Stimulated activated CD8-positive, alpha-beta memory T cell treated with anti-CD3 and anti-CD28 coated beads, Interleukin-12 subunit alpha, Interleukin-12 subunit beta, amount 100 ng/mL, for 4 hours (primary cell): ENCODE measurements at regions not wholly inside any gene's neighbourhood (a gene's known extent, or its start where the extent isn't known, plus 50 kb on each side); places are given as distances from the start of the nearest gene placed in this dataset.

Experiments
- DNase-seq: peaks from one replicate; pipeline ENCODE4 v3.0.0-alpha.2; 2020; ENCODE audit warnings: low read depth

DNA sequence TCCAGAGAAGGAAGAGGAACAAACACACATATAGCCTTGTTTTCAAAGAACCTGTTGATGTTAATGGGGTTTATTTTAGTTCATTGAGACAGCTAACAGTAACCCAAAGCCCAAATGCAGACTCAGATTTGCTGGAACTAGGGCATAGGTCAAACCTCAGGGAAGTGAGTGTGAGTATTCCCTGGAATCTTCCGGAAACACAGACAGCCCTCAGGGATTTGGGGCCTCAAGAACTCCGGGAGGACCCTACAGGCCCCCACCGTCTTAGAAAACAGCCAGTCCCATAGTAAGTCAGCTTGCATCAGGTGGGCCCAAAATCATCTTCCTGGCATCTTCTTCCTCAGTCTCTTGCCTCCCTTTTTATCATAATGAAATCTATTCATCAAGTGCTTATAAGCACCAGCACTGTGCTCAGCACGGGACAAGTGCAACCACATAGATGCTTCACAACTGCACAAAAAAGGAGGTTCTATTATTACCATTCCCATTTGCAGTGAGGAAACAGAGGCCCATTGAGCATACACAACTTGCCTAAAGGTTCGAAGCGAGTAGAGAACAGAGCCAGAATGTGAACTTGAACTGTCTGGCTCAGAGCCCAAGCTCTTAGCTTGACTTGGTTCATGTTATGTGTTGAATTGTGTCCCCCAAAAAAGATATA, 50.2 kb upstream of the BCL11A start:
- DNase-seq: no peak

DNA sequence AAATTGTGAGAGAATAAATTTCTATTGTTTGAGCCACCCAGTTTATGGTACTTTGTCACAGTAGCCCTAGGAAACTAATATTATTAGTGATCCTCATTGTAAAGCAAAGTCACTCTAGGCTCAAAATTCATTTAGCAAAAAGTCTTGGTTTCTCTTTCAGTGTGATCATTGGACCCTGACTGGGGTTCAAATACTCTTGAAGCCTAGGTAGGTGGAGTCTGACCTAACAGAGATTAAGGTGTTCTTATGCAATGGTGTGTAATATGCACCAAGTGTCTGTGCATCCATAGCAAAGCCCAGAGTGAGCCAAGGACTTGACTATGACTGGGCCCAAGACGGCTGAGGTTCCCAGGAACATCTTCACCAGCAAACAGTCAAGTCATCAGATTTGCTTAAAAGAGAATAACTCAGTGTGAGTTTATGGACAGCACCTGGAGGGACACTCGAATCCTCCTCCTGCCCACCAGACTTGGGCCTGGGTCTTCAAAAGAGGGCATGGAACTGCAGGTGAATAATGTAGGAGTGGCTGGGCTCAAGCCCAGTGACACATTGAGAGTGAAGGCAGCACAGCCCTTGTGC, 51.1 kb upstream of the BCL11A start:
- DNase-seq: no peak

DNA sequence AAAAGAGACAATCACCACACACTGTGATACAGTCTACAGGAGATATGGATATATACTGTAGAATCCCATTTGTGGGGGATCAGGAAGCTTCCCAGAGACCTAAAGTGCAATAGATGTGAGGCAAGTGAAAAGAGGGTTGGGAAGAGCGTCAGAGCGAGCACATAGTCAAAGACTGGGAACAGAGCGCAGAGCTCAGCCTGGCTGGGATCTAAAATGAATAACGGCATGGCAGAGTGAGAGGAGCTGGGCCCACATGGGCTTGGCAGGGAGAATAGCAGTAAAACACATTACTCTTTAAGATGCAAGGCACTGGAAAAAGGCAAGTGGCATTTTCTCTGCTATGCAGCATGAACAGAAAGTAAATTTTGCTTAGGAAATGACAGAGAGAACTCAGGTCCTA, 52.4 kb upstream of the BCL11A start:
- DNase-seq: no peak

GRCh38 chr2:60608679-60609078, 55.2 kb upstream of the BCL11A start:
- no peak for DNase-seq

DNA sequence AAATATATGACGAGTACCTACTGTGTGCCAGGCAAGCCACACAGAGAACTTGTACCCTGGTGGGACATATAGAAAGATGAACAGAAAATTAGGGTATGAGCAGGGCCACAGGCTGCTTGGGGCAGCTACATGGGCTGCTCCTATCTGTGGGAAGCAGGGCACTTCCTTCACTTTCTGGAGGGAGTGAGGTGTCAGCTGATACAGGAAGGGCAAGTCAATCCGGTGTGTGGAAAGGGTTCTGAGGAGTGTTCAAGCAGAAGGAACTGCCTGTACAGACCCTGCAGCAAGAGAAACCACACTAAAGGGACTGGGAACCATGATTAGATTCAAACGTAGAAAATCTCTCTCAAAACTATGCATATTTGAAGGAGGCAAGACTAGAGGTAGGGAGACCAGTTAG, 58.6 kb upstream of the BCL11A start:
- DNase-seq: no peak

DNA sequence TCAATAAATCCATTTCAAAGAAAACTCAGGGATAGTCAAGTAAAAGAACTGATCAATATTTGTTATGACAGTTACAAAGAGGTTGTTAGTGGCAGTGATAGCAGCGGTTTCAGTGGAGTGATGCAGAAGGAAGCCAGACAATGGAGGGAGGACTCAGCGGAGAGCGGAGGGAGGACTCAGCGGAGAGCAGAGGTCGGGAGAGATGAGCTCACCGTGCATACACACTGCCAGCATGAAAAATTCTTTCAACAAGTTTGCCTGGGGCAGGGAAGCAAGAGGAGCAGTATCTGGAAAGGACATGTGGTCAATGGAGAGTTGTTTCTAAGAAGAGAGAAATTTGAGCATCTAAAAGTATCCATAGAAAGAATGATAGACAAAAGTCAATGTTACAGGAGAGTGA, 60.9 kb upstream of the BCL11A start:
- no peak for DNase-seq

DNA sequence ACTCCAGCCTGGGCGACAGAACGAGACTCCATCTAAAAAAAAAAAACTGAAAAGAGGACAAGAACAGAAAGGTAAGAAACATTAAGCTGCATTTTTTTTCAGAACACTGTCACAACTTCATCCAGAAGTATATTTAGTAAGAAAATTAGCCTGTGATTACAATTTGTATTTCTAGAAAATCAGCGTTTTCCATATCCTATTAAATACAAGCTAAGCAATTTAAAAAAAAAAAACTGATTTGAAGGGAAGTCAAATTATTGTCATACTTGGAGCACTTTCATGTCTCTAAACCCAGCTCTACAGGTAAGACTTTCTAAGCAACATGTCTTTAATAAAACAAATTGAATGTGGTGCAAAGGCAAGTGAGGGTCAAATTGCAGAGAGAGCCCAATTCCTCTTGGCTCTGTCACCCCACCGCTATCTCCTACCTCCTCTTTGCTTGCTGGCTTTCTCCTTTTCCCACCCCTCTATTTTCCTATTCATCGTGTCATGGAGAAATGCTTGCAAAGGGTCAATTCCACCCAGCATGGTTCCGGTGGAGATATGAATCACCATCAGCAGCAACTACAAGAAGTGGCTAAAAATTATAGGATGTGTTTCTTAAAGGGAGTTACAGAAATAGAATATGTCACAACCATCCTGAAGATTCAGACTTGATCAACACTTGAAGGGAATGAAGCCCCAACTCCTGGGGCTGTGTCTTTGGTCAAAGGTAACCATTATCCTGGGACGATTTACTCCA, 68.4 kb upstream of the BCL11A start:
- DNase-seq: no peak

DNA sequence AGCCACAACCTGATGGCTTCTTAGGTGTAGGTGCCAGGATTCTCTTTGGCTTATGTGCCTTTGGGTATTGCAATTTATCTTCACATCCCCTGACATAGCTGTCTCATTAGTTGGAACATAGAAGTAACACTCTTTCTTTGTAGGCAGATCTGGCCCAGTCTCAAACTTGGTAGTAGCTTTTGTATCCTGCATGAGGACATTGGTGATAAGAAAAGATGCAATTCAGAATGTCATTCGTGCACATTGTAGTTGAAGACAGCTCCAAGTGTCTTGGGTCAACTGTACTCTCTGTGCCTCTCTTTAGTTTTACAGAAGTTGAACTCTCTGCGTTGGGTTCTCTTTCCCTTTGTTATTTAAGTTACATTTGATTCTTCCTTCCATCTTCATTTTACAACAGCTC, 69.6 kb upstream of the BCL11A start:
- DNase-seq: no peak

DNA sequence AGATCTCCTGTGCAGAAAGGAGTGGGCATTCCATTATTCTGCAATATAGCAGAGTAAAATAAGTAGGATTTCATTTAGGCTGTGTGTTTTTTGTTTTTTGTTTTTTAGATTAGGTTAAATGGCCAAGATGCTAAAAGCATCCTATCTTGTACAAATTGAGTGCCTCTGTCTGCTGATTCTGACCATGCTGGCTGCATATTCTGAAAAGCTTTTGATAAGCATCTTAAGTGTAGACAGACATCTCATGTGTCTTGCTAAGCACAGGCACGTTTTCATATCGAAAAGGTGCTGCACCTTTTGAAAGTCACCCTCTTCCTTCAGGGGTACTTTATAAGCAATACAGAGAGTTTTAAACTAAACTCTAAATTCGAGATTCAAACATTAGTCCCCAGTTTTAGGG, 74.0 kb upstream of the BCL11A start:
- DNase-seq: no peak

- DNase-seq: no peak
These were observed 74.6 kb upstream of the BCL11A start for GRCh38 chr2:60628026-60628425.

DNA sequence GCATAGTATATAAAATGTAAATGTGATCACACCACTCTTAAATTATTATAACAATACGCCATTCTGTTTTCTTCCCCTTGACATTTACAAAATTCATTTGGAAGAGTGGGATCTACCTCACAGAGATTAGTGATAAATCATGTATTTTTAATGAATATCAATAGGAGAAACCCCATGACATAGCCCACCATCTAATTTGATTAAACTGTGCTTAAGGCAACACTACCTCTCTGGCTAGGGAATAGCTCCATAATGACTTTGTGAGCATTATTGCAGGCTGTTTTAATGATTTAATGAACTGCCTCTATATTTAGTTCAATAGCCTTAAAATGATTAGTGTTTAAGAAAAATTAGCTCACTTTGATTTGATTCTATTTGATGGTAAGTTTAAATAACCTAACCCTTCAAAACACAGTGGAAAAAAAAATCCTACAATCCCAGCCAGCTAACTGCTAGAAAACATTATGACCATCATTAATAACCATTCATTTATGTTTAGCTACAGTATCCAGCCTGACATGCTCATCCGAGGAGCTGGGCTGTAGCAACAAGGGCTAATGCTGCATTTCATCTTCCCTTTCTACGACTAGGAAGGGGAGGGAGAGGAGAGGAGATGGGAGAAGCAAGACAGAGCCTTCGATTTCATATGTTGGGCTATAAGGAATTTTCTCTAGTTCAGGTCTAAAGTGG, 75.3 kb upstream of the BCL11A start:
- DNase-seq: no peak

GRCh38 chr2:60629305-60629662, 75.8 kb upstream of the BCL11A start:
- no peak for DNase-seq

DNA sequence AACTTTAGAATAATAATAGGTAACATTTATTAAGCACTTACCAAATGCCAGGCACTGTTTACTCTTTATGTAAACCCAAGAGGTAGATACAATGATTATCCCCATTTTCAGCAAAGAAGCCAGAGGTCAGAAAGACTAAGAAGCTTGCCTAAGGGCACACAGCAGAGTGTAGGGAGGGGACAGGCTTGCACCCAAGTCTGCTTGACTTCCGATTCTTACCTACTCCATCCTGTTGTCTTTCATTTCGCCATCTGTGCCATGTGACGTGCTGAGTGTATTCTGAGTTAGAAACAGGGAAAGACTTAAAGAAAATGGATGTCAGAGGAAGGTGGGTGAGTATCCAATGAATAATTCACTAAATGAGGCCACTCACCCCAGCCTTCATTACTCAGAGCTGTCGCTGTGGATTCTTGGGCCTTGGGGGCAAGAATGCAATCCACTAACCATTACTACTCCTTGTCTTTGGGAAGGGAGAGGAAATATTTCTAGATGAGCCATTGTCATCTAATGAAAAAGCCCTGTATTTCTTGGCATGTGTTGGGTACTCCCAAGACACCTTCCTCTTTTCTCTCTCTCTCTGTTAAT, 76.4 kb upstream of the BCL11A start:
- no peak for DNase-seq

DNA sequence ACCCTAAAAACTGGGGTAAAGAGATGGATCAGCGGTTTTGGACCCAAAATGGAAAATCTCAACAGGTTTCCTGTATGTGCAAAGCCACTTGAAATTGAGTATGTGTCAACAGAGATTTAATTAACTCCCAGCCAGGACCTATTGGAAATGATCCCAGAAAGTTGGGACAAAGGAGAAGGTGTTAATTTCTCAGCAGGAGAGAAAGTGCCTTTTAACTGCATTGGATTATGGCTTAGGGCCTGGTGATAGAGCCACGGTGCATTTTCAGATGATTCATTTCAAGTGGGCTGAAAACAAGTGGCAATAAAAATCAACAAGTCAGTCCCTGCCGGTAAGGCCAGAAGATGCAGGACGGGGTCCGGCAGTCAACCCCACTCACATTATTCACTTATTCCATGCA, 80.2 kb upstream of the BCL11A start:
- DNase-seq: no peak

GRCh38 chr2:60634438-60634837, 81.0 kb upstream of the BCL11A start:
- DNase-seq: no peak

DNA sequence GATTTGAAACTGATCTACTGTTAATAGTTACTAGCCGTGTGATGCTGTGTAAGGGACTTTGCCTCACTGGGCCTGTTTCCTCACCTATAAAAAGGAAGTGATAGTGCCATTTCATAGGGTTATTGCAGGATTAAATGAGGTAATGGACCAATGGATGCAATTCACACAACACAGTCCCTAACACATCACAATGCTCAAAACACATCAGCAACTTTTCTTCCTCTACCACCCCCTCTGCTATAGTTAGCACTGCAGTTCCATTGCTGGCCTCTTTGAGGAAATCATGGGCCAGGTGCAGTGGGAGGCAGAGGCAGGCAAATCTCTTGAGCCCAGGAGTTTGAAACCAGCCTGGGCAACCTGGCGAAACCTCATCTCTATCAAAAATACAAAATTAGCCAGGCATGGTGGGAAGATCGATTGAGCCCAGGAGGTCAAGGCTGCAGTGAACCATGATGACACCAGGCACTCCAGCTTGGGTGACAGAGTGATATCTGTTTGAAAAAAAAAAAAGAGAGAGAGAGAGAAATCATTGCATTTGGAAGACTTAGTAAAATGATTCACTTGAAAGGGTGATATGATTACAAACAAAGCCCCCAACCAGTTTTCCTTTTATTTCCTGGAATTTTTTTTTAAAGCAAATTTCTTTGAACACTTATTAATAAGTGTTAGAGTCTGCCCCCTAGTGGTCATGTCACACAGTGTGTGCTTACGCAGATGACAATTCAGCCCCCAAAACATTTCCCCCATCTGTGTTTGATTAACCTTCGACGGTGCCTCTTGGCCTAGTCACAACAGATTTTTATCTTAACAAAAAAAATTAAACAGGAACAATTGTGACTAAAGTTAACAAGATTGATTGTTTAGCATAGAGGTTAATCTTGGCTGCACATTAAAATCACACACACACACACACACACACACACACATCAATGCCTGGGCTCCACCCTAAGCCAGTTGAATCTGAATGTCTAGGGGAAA, 88.6 kb upstream of the BCL11A start:
- DNase-seq: no peak

- DNase-seq: no peak
These were observed 90.3 kb upstream of the BCL11A start for GRCh38 chr2:60643747-60644146.

- no peak for DNase-seq
These were observed 91.5 kb upstream of the BCL11A start for GRCh38 chr2:60644951-60645350.

DNA sequence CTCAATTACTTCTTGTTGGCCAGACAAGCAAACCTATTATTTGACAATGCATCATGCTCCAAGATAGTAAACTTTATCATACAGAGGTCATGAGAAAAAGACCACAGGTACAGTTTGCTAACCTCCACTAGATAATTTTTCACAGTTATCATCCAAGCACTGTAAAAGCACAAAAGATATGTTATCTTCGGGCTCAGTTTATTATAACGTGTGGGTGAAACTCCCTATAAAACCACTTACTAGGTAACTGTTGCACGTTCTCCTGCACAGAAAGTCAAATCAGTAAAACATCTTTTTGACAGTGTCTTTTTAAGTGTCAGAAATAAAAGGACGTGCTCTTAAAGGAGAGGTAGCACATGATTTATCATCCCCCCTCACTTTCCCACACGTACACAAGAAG, 94.7 kb upstream of the BCL11A start:
- no peak for DNase-seq

DNA sequence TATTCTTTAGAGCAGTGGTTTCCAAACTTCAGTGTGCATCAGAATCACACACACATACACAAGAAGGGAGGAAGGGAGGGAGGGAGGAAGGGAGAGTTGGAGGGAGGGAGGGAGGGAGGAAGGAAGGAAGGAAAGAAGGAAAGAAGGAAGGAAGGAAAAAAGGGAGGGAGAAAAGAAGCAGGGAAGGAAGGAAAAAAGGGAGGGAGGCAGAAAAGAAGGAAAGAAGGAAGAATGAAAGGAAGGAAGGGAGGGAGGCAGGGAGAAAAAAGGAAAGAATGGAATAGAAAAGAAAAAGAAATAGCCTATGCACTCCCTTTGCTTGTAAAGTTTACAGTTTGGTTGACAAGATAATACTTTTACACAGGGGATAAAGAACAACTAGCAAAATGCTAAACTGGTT, 96.3 kb upstream of the BCL11A start:
- no peak for DNase-seq

GRCh38 chr2:60652832-60653340, 99.4 kb upstream of the BCL11A start:
- no peak for DNase-seq
